Fibroblast of villous mesenchyme (primary cell): ENCODE measurements at regions not wholly inside any gene's neighbourhood (a gene's known extent, or its start where the extent isn't known, plus 50 kb on each side); places are given as distances from the start of the nearest gene placed in this dataset.

Source experiments
- DNase-seq: peaks from one replicate; pipeline ENCODE4 v3.0.0-alpha.2; 2010; ENCODE audit warnings: low read depth
- H3K4me3 ChIP-seq: 2 replicates; pipeline ENCODE4 v1.5.1; 2011; ENCODE audit warnings: low read depth, mild to moderate bottlenecking, low read length
- CTCF ChIP-seq: IDR thresholded peaks from 2 replicates; pipeline ENCODE4 v1.5.1; 2012; ENCODE audit warnings: low read depth, mild to moderate bottlenecking, low read length; ENCODE audit not compliant: insufficient read depth

GRCh38 chr14:95011445-95012006, 145.8 kb downstream of the DICER1 start:
- no peak overlapping the region for H3K4me3 ChIP-seq
- no peak for DNase-seq
- TF ChIP-seq CTCF: no peak

- DNase-seq: no peak
- no peak overlapping the region for H3K4me3 ChIP-seq
- no peak for TF ChIP-seq CTCF
These were observed 148.7 kb downstream of the DICER1 start for GRCh38 chr14:95008445-95009217.

GRCh38 chr14:95007921-95008320, 149.4 kb downstream of the DICER1 start:
- TF ChIP-seq CTCF: no peak
- no peak for DNase-seq
- no peak overlapping the region for H3K4me3 ChIP-seq

GRCh38 chr14:95006479-95006878, 150.8 kb downstream of the DICER1 start:
- TF ChIP-seq CTCF: no peak
- H3K4me3 ChIP-seq: no peak overlapping the region
- DNase-seq: no peak

GRCh38 chr14:95006051-95006450, 151.3 kb downstream of the DICER1 start:
- no peak for TF ChIP-seq CTCF
- no peak overlapping the region for H3K4me3 ChIP-seq
- no peak for DNase-seq

GRCh38 chr14:95003099-95003960, 154.0 kb downstream of the DICER1 start:
- TF ChIP-seq CTCF: no peak
- H3K4me3 ChIP-seq: no peak overlapping the region
- DNase-seq: no peak
